DMS114 treated with DMSO at 0.1 percent for 48 hours (cell line): ENCODE measurements at regions not wholly inside any gene's neighbourhood (a gene's known extent, or its start where the extent isn't known, plus 50 kb on each side); places are given as distances from the start of the nearest gene placed in this dataset.
"Not testable (repeated sequence)": the region's sequence is repeated elsewhere in the genome, so short reads cannot be mapped to it uniquely, and the experiment has no call there.

Source experiments
- DNase-seq: peaks from one replicate; lab custom pipeline; 2025; ENCODE audit not compliant: unreplicated experiment; lab: John Stamatoyannopoulos, UW

GRCh38 chr20:6355754-6356451 lies 233.1 kb upstream of the FERMT1 start:
- DNase-seq = no peak

- DNase-seq = no peak
Measured at GRCh38 chr20:6348908-6349307, 226.1 kb upstream of the FERMT1 start.

- no peak for DNase-seq
Measured at GRCh38 chr20:6347916-6348315, 225.1 kb upstream of the FERMT1 start.

- no peak for DNase-seq
Measured at GRCh38 chr20:6341491-6341890, 218.7 kb upstream of the FERMT1 start.

GRCh38 chr20:6339176-6339575 lies 216.3 kb upstream of the FERMT1 start:
- DNase-seq = no peak

- DNase-seq = no peak
Measured at GRCh38 chr20:6333110-6333509, 210.3 kb upstream of the FERMT1 start.

- DNase-seq = not testable (repeated sequence)
Measured at GRCh38 chr20:6321235-6321634, 198.4 kb upstream of the FERMT1 start.

- no peak for DNase-seq
Measured at GRCh38 chr20:6311841-6312655, 189.2 kb upstream of the FERMT1 start.

GRCh38 chr20:6311097-6311496 lies 188.3 kb upstream of the FERMT1 start:
- no peak for DNase-seq

- no peak for DNase-seq
Measured at GRCh38 chr20:6305536-6305935, 182.7 kb upstream of the FERMT1 start.

GRCh38 chr20:6302041-6302440 lies 179.2 kb upstream of the FERMT1 start:
- no peak for DNase-seq

- no peak for DNase-seq
Measured at GRCh38 chr20:6299456-6299855, 176.6 kb upstream of the FERMT1 start.

GRCh38 chr20:6298049-6298448 lies 175.2 kb upstream of the FERMT1 start:
- DNase-seq = no peak

GRCh38 chr20:6295867-6296256 lies 173.0 kb upstream of the FERMT1 start:
- no peak for DNase-seq

- DNase-seq = no peak
Measured at GRCh38 chr20:6295127-6295866, 172.5 kb upstream of the FERMT1 start.

GRCh38 chr20:6287471-6287870 lies 164.6 kb upstream of the FERMT1 start:
- no peak for DNase-seq

- DNase-seq = no peak
Measured at GRCh38 chr20:6282642-6283041, 159.8 kb upstream of the FERMT1 start.

GRCh38 chr20:6277661-6278240 lies 154.9 kb upstream of the FERMT1 start:
- no peak for DNase-seq

GRCh38 chr20:6270404-6270803 lies 147.6 kb upstream of the FERMT1 start:
- DNase-seq = not testable (repeated sequence)

GRCh38 chr20:6269168-6269873 lies 146.5 kb upstream of the FERMT1 start:
- no peak for DNase-seq
